ENCODE measurements at regions not wholly inside any gene's neighbourhood (a gene's known extent, or its start where the extent isn't known, plus 50 kb on each side); places are given as distances from the start of the nearest gene placed in this dataset.

DNA sequence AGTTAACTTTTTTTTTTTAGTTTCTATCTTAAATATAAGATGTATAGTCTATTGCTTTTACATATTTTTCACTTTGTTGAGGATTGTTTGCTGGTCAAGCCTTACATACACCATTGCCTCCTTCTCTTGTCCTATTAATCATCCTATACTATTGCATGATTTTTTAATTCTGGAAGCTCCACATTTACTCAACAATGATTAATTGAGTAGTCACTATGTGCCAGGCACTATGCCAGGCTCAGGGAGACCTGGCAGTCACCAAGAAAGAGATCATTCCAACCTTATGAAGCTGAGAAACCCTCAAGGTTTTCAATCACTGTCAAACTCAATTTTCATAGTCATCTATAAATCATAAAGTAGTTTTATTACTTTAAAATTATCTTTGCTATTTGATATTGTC is 626.2 kb downstream of the IGSF11 start:
- DNase-seq = no peak

DNA sequence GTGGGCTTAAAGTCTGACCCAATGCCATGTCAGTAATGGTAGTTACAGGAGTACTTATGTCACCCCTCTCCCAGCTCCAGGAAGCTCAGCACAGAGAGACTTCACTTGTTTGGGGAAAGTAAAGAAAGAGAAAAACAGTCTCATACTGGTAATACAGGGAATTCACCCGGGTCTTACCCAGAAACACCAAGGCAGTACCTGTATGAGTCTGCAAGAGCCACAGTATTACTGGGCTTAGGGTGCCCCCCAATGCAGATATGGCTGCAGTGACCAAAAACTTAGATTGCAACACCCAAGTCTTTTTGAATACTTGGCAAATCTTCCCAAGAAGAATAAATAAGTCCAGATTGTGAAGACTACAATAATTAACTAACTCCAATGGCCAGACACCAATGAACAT is 622.1 kb downstream of the IGSF11 start:
- DNase-seq = no peak

DNA sequence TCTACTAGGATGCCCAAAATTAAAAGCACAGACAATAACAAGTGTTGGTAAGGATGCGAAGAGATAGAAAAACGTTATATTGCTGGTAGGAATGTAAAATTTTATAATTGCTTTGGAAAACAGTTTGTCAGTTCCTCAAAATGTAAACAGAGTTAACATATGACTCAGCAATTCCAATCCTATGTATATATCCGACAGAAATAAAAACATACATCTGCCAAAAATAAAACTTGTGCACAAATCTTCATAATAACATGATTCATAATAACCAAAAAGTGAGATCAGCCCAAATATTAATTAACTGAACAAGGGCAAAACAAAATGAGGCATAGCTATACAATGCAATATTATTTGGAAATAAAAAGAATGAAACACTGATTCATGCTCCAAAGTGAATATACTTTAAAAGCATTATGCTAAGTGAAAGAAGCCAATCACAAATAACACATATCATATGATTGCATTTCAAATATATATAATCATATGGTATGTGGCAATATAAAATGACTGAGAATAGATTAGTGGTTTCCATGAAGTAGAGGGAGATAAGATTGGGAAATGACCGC is 609.3 kb downstream of the IGSF11 start:
- no peak for DNase-seq

DNA sequence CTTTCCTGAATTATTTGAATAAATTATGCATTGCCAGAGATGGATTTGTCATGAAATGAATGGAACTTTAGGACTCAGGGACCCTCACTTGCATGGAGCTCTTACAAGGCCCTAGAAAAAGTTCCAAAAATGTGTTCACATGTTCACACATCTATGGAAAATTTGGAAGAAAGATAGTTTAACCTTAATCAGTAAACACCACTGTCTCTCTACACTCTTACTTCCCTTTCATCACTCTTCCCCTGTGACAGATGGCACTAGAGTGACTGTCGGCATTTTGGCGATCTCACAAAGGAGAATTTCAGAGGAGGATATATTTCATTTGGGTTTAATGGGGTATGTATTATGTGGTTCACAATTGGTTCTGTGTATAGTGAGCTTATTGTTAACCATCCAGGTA is 600.8 kb downstream of the IGSF11 start:
- no peak for DNase-seq

DNA sequence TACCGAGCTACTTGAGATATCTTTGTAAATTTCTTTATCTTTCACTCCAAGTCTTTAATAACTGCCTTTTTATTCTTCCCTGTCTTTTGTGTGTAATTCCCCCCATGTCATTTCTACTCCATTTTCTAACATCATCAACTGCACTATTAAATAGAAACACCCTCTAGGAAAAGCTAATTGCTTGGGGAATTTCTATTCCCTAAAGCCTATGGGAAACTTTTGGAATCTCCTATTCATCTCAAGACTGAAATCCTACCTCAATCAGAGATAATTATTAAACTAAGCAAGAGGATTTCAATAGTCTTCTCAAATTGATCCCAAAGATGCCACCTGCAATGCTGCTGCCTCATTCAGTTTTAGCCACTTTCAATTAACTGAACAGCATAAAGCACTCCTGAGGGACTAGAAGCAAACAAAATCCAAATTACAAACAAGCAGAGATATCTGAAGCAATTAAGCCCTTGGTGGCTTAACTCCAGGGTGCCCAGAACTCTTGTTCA is 598.7 kb downstream of the IGSF11 start:
- DNase-seq = no peak

DNA sequence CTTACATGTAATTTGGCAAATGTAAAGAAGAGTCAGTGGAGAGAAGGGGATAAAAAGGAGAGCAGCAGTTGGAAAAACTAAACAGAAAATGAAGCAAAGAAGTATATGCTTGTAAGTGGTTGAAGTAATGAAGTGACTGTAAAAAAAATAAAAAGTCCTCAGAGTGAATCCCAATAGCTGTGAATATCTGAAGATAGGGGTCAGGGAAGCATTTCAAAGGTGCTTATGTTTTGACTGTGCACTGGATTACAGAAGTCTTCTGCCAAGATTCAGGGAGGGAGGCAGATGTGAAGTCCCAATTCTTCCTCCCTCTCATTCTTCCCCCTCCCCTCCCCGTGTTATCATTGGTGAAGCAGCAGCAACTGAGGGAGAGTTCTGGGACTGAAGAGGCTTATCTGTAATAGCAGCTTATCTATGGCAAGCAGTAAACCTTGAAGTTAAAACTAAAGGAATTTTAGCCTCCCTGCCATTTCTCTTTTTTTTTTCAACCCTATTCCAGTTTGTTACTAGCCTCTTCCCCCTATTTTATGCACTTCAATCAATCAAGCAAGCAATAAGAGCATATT is 597.9 kb downstream of the IGSF11 start:
- DNase-seq = no peak

DNA sequence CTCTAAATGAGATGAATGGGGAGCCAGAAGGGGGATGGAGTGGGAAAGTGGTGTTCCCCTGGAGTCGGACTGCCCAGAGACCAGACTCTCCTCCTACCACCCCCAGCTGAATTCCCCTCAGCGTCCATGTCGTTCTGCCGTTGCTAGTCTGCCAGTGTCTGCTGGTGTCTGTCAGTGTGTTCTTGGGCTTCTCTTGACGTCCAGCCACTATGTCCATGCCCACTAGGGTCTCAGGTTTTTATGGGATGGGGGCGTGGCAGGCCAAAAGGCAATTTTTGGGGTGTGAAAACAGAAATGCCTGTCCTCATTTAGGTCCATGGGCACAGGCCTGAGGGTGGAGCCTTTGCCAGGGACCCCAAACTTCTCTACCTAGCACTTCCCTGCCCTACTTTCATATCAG is 589.6 kb downstream of the IGSF11 start:
- DNase-seq = no peak

DNA sequence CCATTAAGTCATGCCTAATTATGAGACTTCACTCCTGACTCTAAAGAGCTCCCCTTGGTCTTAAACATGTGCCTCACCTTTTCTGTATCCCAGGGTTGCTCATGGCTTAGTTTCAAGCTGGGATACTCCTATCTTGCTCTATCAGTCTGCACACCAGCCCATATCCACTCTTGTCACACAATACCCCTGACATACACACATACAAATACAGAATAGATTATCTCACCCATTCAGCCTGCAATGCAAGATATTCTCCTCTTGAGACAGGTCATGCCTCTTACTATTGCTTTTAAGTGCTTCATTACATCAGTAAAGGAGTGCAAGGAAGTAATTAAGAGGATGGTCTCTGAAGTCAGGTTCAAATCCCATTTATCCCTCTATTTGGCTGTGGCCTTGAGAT is 587.3 kb downstream of the IGSF11 start:
- no peak for DNase-seq

DNA sequence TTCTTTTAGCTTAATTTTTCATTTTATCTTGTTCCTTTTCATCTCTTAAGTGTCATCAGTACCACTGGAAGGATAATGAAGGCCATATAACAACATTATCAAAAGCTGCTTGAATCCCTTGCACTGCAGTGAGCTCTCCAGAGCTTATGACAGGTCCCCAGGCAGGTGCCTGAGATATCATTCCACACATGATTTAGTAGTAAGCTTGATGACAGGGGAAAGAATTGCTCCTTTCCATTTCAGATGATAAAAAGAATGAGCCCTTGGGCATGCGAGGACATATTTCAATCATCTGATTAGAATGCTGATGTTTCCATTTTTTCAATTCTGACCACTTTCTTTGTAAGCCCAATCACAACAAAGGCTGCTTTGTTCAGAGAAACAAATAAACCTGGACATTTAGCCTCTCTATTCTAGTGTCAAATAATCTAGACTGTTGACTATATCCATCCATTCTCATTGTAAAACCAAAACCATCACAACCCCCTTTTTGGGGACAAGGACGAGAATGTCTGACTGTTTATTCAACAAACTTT is 567.8 kb downstream of the IGSF11 start:
- no peak for DNase-seq

DNA sequence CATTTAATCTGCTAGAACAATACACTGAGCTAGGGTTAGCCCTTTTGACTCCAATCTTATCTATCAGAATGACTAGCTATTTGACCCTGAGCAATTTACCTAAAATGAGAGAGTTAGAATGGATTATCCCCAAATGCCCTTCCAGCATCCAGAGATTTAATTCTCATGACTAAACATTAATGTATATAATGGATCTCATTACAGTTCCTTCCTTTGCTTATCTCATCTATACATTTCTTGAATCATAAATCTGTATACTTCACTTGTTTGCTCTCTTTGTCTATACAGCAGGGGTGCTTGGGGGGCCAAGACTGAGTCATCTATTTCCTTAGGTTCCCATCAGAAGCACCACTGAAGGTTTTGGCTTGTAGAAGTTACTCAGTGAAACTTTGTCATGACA is 565.8 kb downstream of the IGSF11 start:
- DNase-seq = no peak

DNA sequence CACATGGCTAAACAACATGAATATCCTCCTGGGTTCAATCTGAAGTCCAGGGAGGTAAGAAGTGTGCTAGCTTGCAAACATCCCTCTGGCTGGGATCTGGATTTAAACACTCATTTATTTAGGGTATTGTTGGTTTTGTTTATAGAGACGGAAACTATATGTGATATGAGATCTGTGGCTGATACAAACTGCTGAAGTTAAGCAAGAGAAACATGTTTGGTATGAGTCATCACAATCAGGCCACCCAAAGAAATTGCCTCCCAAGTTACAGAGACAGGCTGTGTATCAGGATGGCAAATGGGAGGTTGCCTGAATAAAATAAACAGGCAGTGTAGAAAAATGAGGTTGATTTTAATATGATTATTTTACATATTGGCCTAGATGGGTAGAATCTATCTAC is 562.1 kb downstream of the IGSF11 start:
- no peak for DNase-seq

DNA sequence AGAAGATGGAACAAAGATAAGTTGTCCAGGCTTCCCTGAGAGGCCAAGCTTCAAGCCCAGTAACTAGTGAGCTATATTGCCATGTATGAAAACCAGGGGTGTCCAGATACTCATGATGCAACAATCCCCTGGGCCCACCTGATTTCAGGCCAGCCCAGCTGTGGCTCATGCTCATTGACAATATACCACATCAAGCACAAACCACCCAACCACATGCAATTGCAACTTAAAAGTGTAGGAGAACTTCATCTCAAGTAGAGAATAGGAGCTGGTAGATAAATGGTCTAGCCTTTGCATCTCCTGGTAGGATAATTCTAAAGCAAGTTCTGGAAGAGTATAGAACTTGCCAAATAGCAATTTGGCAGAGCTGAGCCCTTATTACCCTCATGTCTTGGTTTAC is 561.3 kb downstream of the IGSF11 start:
- DNase-seq = no peak

DNA sequence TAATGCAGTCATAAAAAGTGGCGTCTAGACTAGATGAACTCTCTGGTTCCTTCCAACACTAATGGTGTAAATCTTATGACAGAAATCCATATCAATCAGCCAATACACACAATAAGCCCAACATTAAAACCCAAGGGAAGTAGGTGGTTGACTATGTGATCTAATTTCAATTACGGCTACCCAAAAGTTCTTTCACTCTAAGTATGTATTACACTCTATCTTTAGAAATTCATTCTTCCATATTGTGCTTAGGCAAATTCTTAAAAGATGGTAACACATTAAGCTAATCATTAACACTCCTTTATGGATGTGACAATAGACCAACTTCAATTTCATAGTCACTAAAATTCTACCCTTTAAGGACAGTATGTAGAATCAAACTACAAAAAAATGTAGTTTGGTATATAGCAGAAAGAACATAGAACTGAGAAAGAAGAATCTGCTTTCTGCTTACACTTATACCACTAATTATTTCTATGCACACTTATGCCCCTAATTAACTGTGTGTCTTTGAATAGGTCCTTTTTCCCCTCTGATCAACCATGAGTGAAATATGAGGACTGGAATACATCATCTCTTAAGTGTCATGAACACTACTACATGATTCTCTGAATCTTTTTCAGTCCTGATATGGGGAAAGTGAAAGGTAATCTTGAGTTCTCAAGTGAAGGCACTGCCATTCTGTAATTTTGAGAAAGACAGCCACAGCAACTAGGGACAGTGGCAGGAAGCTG is 557.6 kb downstream of the IGSF11 start:
- DNase-seq = no peak

DNA sequence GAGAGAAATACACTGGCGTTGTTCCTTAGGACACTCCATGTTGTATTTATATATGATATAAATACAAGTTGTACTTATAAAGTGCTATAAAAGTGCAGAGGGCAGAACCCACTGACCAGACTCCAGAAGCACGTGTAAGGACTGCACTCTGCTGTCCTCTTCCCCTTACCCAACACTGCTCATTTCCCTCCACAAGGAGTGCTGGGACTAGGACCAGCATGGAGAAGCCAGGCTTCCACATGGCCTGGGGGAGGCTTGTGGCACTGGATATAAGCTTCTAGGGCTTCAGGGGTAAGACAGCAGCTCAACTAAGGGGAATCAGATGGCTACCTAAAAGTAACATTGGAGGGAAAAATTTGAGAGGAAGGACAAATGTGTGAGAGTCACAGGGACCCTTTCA is 556.9 kb downstream of the IGSF11 start:
- no peak for DNase-seq

DNA sequence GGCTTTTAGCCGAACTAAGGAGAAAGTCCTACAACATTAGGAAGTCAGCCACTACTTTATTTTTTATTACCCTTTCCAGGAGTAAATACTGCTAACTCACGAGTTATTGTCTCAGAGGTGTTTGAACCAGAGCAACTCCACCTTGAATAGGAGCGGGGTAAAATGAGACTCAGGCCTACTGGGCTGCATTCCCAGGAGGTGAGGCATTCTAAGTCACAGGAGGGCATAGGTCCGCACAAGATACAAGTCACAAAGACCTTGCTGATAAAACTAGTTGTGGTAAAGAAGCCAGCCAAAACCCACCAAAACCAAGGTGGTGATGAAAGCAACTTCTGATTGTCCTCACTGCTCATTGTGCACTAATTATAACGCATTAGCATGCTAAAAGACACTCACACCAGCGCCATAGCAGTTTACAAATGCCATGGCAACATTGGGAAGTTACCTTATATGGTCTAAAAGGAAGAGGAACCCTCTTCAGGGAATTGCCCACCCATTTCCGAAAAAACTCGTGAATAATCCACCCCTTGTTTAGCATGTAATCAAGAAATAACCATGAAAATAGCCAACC is 555.9 kb downstream of the IGSF11 start:
- no peak for DNase-seq

DNA sequence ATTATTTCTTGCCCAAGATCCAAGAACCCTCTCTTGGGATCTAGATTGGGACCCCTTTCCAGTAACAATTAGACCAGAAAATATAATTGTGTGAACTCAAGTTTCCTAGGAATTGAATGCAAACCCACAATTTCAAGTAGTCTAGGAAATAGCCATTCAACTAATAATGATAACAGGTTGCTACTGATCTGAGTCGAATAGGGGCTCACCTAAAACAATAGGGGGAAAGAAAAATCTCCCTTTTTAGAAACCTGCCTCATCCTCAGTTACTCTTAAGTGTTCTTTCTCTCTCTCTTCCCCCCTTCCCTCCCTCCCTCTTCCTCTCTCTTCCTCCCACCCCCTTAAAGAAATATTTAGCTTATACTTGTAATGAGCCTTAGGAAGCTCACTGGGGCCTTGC is 555.3 kb downstream of the IGSF11 start:
- DNase-seq = no peak

DNA sequence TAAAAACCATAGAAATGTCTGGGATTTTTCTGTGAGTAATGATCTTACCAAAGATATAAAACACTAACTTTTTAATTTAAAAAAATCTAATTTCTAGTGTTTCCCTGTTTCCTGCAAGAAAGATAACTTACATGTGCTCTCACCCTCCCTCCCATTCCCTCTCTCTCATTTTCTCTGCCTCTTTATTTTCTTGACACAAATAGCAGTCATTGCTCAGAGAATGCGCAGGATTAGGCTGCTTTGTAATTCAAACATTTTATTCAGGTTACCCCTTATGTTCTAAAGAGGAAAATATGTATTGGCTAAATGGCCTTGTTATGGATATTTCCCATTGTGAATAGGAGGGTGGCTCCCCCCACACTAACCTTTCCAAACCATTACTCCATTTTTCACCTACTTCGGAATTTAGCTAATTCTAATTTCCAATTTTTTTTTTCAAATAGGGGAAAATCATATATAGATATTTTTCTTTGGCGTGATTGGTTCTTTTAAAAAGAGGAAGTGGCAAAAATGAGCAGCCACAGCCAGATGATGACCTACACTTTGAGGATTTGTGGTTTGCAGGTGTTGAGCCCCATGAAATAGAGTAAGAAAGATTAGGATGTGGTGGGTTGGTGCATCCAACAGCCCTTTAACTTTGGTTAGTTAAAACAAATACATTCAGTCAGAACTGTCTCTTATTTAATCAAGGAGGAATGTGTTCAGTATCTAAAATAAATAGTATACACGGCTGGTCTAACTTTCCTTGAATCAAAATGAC is 554.4 kb downstream of the IGSF11 start:
- DNase-seq = no peak

DNA sequence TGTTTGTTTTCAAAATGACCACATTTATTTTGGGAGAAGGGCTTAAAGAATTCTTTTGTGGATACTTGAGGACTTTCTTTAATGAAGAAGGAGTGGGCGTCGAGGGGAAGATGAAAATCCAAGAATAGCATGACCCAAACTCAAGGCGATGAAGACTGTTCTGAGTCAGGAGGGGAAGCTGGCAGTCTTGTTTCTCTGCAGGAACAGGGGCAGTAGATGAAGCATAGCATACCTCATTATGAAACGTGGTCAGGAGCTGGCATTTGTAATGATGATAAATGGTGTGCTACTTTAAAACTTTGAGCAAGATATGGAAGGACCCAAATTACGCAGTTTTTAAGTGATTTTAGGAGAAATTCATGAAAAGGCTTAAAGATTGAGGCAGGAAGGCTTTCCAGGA is 549.0 kb downstream of the IGSF11 start:
- DNase-seq = no peak

DNA sequence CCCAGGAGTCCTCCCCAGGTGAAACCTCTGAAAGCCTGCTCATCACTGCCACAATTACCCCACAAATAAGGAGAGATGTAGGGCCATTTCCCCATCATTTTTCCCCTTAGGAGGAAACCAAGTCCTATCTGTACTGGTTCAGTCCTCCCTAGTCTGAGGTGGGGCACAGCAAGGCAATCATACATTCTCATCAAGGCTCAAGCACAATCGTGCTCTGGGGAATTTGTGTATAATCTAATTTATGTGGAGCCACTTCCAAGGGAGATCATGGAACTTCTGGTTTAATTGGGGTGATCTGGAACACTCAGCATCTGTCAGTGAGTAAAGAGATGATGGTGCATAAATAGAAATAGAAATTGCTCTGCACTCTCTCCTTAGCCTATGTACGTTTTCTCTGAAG is 546.9 kb downstream of the IGSF11 start:
- no peak for DNase-seq

DNA sequence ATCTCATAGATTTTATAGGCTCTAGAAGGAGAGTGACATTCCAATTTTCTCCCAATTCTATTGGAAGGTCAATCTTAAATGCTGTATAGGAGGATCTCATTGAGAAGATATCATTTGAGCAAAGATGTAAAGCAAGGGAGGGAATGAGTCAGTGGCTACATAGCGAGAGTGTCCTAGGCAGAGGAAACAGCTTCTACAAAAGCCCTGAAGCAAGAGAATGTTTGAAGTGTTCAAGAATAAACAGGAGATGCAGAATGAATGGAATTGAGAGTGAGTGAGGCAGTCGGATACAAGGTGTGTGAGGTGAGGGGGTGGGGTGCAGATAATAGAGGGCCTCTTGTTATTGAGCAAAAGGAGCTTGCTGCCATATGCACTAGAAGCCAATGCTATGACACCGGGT is 545.9 kb downstream of the IGSF11 start:
- DNase-seq = no peak

DNA sequence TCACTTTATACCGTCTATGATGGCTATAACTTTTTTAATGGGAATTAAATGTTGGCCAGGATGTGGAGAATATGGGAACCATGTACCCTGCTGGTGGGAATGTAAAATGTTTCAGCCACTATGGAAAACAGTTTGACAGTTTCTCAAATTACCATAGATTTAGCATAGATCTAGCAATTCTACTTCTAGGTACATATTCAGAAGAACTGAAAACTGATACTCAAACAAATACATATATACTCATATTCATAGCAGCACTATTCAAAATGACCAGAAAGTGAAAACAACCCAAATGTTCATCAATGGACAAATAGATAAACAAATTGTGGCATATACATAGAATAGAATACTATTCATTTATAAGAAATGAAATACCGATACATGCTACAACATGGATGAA is 539.4 kb downstream of the IGSF11 start:
- no peak for DNase-seq

DNA sequence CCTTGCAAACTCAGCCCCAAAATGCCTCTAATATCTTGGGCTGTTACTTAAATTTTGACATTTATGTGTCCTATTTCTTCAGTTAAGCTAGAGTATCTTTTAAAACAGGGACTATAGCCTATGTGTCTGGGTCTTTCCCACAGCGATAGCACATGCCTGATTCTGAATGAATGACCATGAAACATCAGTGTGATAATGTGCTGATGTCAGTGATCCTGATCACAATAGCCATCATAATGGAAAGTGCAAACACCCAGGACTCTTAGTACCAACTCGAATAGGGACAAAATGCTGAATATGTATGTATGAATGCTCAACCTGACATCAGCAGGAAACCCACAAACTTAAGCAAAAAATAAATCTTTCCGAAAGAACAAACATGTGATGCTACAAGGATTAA is 537.4 kb downstream of the IGSF11 start:
- DNase-seq = no peak

DNA sequence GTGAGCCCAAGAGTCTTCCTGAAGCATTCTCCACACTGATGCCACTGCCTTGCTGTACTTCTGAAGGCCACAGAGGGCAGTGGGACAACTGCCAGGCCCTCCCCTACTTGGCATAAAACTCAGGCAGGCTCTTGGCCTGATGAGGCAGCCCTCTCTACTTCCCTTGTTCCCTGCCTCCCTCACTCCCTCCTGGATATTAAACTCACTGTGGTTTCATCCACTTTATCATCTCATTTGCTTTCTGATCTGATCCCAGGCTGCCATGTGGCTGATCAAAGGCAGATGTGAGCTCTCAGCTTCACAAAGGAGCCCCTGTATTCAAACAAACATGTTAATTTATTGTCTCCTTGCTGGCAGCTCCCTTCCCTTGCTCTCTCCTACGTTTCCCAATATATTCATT is 533.5 kb downstream of the IGSF11 start:
- DNase-seq = no peak
